Progenitor cell of endocrine pancreas (in vitro differentiated cells): ENCODE measurements at regions not wholly inside any gene's neighbourhood (a gene's known extent, or its start where the extent isn't known, plus 50 kb on each side); places are given as distances from the start of the nearest gene placed in this dataset.

ENCODE experiments used
- DNase-seq: peaks from one replicate; pipeline ENCODE4 v3.0.0; 2021; ENCODE audit warnings: low spot score; ENCODE audit not compliant: unreplicated experiment
- H3K27ac Mint-ChIP-seq: 2 replicates; pipeline ENCODE4 v1.8.0; 2021; ENCODE audit warnings: mild to moderate bottlenecking, moderate library complexity, mixed read lengths
- H3K27me3 Mint-ChIP-seq: 2 replicates; pipeline ENCODE4 v1.8.0; 2021; ENCODE audit warnings: mixed read lengths
- H3K36me3 Mint-ChIP-seq: 2 replicates; pipeline ENCODE4 v1.8.0; 2022; ENCODE audit warnings: mixed read lengths; ENCODE audit not compliant: insufficient read depth
- H3K4me1 Mint-ChIP-seq: 2 replicates; pipeline ENCODE4 v1.8.0; 2021; ENCODE audit warnings: low read depth, mixed read lengths
- H3K4me3 Mint-ChIP-seq: 2 replicates; pipeline ENCODE4 v1.8.0; 2021; ENCODE audit warnings: low read depth, mild to moderate bottlenecking, moderate library complexity, mixed read lengths
- H3K9me3 Mint-ChIP-seq: 2 replicates; pipeline ENCODE4 v1.8.0; 2021; ENCODE audit warnings: low read depth, mixed read lengths
- CTCF ChIP-seq: fragments of 200-600 bp; sonication (generic); IDR thresholded peaks from one replicate; pipeline ENCODE4 v1.5.0; 2021; ENCODE audit warnings: antibody characterized with exemption, mild to moderate bottlenecking; ENCODE audit not compliant: unreplicated experiment

GRCh38 chr6:126781582-126781981 is 336.9 kb upstream of the RSPO3 start:
- Mint-ChIP-seq H3K27me3 (peaks cover 3% of the 10 kb centered on the region), H3K4me3 (no peak overlapping the region), H3K27ac (no peak overlapping the region), H3K4me1 (no peaks in the 10 kb centered on the region), H3K36me3 (no peaks in the 10 kb centered on the region), H3K9me3 (no peaks in the 10 kb centered on the region)
- no peak for DNase-seq
- TF ChIP-seq CTCF: no peak

GRCh38 chr6:126784161-126784790 is 334.2 kb upstream of the RSPO3 start:
- Mint-ChIP-seq H3K27ac (no peak overlapping the region), H3K9me3 (no peaks in the 10 kb centered on the region), H3K4me3 (no peak overlapping the region), H3K36me3 (no peaks in the 10 kb centered on the region), H3K4me1 (no peaks in the 10 kb centered on the region), H3K27me3 (peaks cover 3% of the 10 kb centered on the region)
- no peak for DNase-seq
- no peak for TF ChIP-seq CTCF

- H3K27me3 Mint-ChIP-seq: peaks cover 6% of the 10 kb centered on the region
- TF ChIP-seq CTCF: no peak
Measured at GRCh38 chr6:126786262-126786661, 332.2 kb upstream of the RSPO3 start.

GRCh38 chr6:126787635-126788034 is 330.8 kb upstream of the RSPO3 start:
- Mint-ChIP-seq H3K36me3 (no peaks in the 10 kb centered on the region), H3K4me1 (no peaks in the 10 kb centered on the region), H3K27me3 (peaks cover 6% of the 10 kb centered on the region), H3K4me3 (no peak overlapping the region), H3K9me3 (no peaks in the 10 kb centered on the region), H3K27ac (no peak overlapping the region)
- DNase-seq: no peak
- TF ChIP-seq CTCF: no peak

More at GRCh38 chr6:126786262-126786661, 332.2 kb upstream of the RSPO3 start:
- Mint-ChIP-seq H3K4me3 (no peak overlapping the region), H3K4me1 (no peaks in the 10 kb centered on the region), H3K9me3 (no peaks in the 10 kb centered on the region), H3K36me3 (no peaks in the 10 kb centered on the region), H3K27ac (no peak overlapping the region)
- DNase-seq: no peak

- DNase-seq: no peak
- H3K27me3 Mint-ChIP-seq: peaks cover 6% of the 10 kb centered on the region
- H3K27ac Mint-ChIP-seq: no peak overlapping the region
- H3K9me3 Mint-ChIP-seq: no peaks in the 10 kb centered on the region
- no peak for TF ChIP-seq CTCF
- no peaks in the 10 kb centered on the region for H3K36me3 Mint-ChIP-seq
- H3K4me3 Mint-ChIP-seq: no peak overlapping the region
- no peaks in the 10 kb centered on the region for H3K4me1 Mint-ChIP-seq
Measured at GRCh38 chr6:126788861-126789365, 329.6 kb upstream of the RSPO3 start.
